HepG2 (cell line): ENCODE measurements at regions not wholly inside any gene's neighbourhood (a gene's known extent, or its start where the extent isn't known, plus 50 kb on each side); places are given as distances from the start of the nearest gene placed in this dataset.

ENCODE experiments used
- ATAC-seq: fragments of 200-7000 bp; cut with Tn5 transposase; 3 replicates; pipeline ENCODE4 v1.9.1; 2020; ENCODE audit warnings: mild to moderate bottlenecking, moderate library complexity
- BruUV-seq: library from RNA; stranded (reverse); fragments of 400-500 nt; replicated peaks from 2 replicates; lab custom pipeline; 2021; lab: Mats Ljungman, UMichigan
- CTCF ChIA-PET: fragments of 300-600 bp; formaldehyde crosslinking; extraction: SDS; loops from one replicate; lab custom pipeline; 2021; ENCODE audit warnings: low total read pairs, inconsistent platforms, low intra/inter-chr PET ratio; lab: Yijun Ruan, JAX
- POLR2A ChIA-PET: fragments of 350-600 bp; sonication (Branson Sonifier 250); formaldehyde crosslinking; loops from one replicate; lab custom pipeline; 2020; ENCODE audit warnings: antibody characterized with exemption, inconsistent platforms; lab: Yijun Ruan, JAX
- DNase-seq: peaks from one replicate; pipeline ENCODE4 v3.0.0-alpha.2; 2015; ENCODE audit warnings: low spot score
- FAIRE-seq: peaks from 3 replicates; lab custom pipeline; 2011; peaks lifted over from hg19 to GRCh38; lab: Jason Lieb, UNC
- H2AFZ ChIP-seq: one replicate; pipeline ENCODE4 v1.6.1; 2011; ENCODE audit warnings: low read length, inconsistent platforms
- H3K27ac ChIP-seq: fragments of 300-600 bp; 3 replicates; pipeline ENCODE4 v1.8.0; 2011; ENCODE audit warnings: mixed run types, mild to moderate bottlenecking, mixed read lengths, low read length, inconsistent platforms; ENCODE audit not compliant: insufficient read depth; ENCODE audit errors: extremely low read length
- H3K27me3 ChIP-seq, 2 experiments: fragments of 200-600 bp in 1 of 2; 2 replicates in 1 of 2; 3 replicates in 1 of 2; pipeline versions ENCODE4 v1.6.0 to v1.8.0; 2011; ENCODE audit warnings: low read length in 2 of 2, mild to moderate bottlenecking in 2 of 2, moderate library complexity in 2 of 2, inconsistent platforms in 1 of 2; ENCODE audit not compliant: insufficient read depth in 2 of 2, control insufficient read depth in 1 of 2
- H3K36me3 ChIP-seq, 2 experiments: fragments of 200-600 bp in 1 of 2; replicated peaks in 1 of 2; 2 replicates in 1 of 2; 3 replicates in 1 of 2; pipeline versions ENCODE4 v1.5.1 to v1.8.0; 2011; ENCODE audit warnings: low read length in 2 of 2, inconsistent platforms in 1 of 2; ENCODE audit not compliant: insufficient read depth in 2 of 2, control insufficient read depth in 1 of 2
- H3K4me1 ChIP-seq: 2 replicates; pipeline ENCODE4 v1.5.1; 2012; ENCODE audit warnings: low read length, inconsistent platforms; ENCODE audit not compliant: insufficient read depth
- H3K4me2 ChIP-seq: 2 replicates; pipeline ENCODE4 v1.6.0; 2011; ENCODE audit warnings: low read depth, low read length, inconsistent platforms
- H3K4me3 ChIP-seq, 3 experiments: fragments of 200-600 bp in 1 of 3; sonication (generic), shearing (Covaris generic) in 1 of 3; replicated peaks in 1 of 3; 2 replicates each; pipeline ENCODE4 v1.5.1; 2011 to 2016; ENCODE audit warnings: low read length in 3 of 3, inconsistent platforms in 2 of 3, low read depth in 2 of 3, mild to moderate bottlenecking in 2 of 3, control low read depth in 1 of 3, mixed read lengths in 1 of 3; ENCODE audit not compliant: insufficient read depth in 1 of 3
- H3K79me2 ChIP-seq: one replicate; pipeline ENCODE4 v1.6.1; 2011; ENCODE audit warnings: low read length, inconsistent platforms; ENCODE audit not compliant: insufficient read depth
- H3K9ac ChIP-seq: 2 replicates; pipeline ENCODE4 v1.6.0; 2011; ENCODE audit warnings: mild to moderate bottlenecking, low read depth, low read length, inconsistent platforms; ENCODE audit not compliant: insufficient read depth
- H3K9me3 ChIP-seq: 2 replicates; pipeline ENCODE4 v1.5.1; 2012; ENCODE audit warnings: mild to moderate bottlenecking, low read length
- H4K20me1 ChIP-seq: 2 replicates; pipeline ENCODE4 v1.6.0; 2011; ENCODE audit warnings: inconsistent platforms, mild to moderate bottlenecking, low read length, moderate library complexity; ENCODE audit not compliant: insufficient read depth
- ATF2 ChIP-seq: sonication (generic); formaldehyde crosslinking; IDR thresholded peaks from 2 replicates; pipeline ENCODE4 v1.4.0; 2020; ENCODE audit warnings: missing genetic modification reagents
- BCLAF1 ChIP-seq: fragments of 450-650 bp; IDR thresholded peaks from 2 replicates; pipeline ENCODE4 v1.6.1; 2017; ENCODE audit warnings: mild to moderate bottlenecking
- CHD2 ChIP-seq: IDR thresholded peaks from 2 replicates; pipeline ENCODE4 v1.6.1; 2011; ENCODE audit warnings: low read depth, low read length, improper control_type of control experiment
- GATAD2A ChIP-seq: IDR thresholded peaks from 2 replicates; pipeline ENCODE4 v1.6.1; 2016
- HCFC1 ChIP-seq: fragments of 150-350 bp; IDR thresholded peaks from 2 replicates; pipeline ENCODE4 v1.6.1; 2014; ENCODE audit warnings: low read depth, low read length
- ISL2 ChIP-seq: sonication (generic); formaldehyde crosslinking; IDR thresholded peaks from 2 replicates; pipeline ENCODE4 v1.5.0; 2020; ENCODE audit warnings: missing genetic modification reagents
- NAIF1 ChIP-seq: sonication (generic); formaldehyde crosslinking; IDR thresholded peaks from 2 replicates; pipeline ENCODE4 v1.5.0; 2020; ENCODE audit warnings: mild to moderate bottlenecking, missing genetic modification reagents, borderline replicate concordance
- TIGD3 ChIP-seq: sonication (generic); formaldehyde crosslinking; IDR thresholded peaks from 2 replicates; pipeline ENCODE4 v1.5.1; 2020; ENCODE audit warnings: mild to moderate bottlenecking, missing genetic modification reagents, borderline replicate concordance
- ZFP41 ChIP-seq: sonication (generic); formaldehyde crosslinking; IDR thresholded peaks from 2 replicates; pipeline ENCODE4 v1.4.0; 2020; ENCODE audit warnings: mild to moderate bottlenecking, missing genetic modification reagents, borderline replicate concordance
- ZFX ChIP-seq: sonication (generic); formaldehyde crosslinking; IDR thresholded peaks from 2 replicates; pipeline ENCODE4 v1.4.0; 2020; ENCODE audit warnings: mild to moderate bottlenecking, low read depth, missing genetic modification reagents, moderate library complexity
- ZKSCAN1 ChIP-seq: fragments of 150-350 bp; IDR thresholded peaks from 2 replicates; pipeline ENCODE4 v1.6.1; 2014; ENCODE audit warnings: low read length
- ZNF850 ChIP-seq: sonication (generic); formaldehyde crosslinking; conservative IDR thresholded peaks from 2 replicates; pipeline ENCODE4 v1.9.0; 2021; ENCODE audit warnings: mild to moderate bottlenecking, missing genetic modification reagents
- in situ Hi-C: cut with HindIII; loops from 2 replicates; pipeline ENCODE4 v1.10.0; 2017; ENCODE audit warnings: low pct_unique_long_range_greater_than_20kb; ENCODE audit not compliant: extremely low pct_ligation_motif_present
- intact Hi-C: fragments of 100-400 bp; cut with micrococcal nuclease; formaldehyde crosslinking; loops from one replicate; pipeline ENCODE4 v1.10.0; 2022; ENCODE audit not compliant: unreplicated experiment

- ATAC-seq, result no peak
- H4K20me1 ChIP-seq, result no peaks in the 10 kb centered on the region
- H3K9me3 ChIP-seq, result no peaks in the 10 kb centered on the region
- no TSS peak for BruUV-seq
- TF ChIP-seq BCLAF1 (no peak), NAIF1 (CRISPR knock-in tag) (no peak), ZFP41 (CRISPR knock-in tag) (no peak), ZKSCAN1 (no peak), ZNF850 (CRISPR knock-in tag) (no peak), GATAD2A (CRISPR knock-in tag) (no peak), CHD2 (no peak), ATF2 (no peak), ISL2 (CRISPR knock-in tag) (no peak), ZFX (CRISPR knock-in tag) (no peak), TIGD3 (CRISPR knock-in tag) (no peak), HCFC1 (no peak)
- intact Hi-C loops (no loop called here), in situ Hi-C loops (no loop called here)
- H3K9ac ChIP-seq, result no peak overlapping the region
- no peaks in the 10 kb centered on the region for H3K79me2 ChIP-seq
- no peaks in the 10 kb centered on the region for H3K4me1 ChIP-seq
- H3K27ac ChIP-seq, result no peak overlapping the region
- no peak overlapping the region for H3K4me2 ChIP-seq
- no peaks in the 10 kb centered on the region for H3K36me3 ChIP-seq
- FAIRE-seq, result no peak
- ChIA-PET POLR2A (no interaction called here), CTCF (no interaction called here)
- H3K4me3 ChIP-seq, result no peak overlapping the region
- H3K27me3 ChIP-seq, result no peaks in the 10 kb centered on the region
- H2AFZ ChIP-seq, result no peak overlapping the region
- no peak for DNase-seq
Observed at GRCh38 chr2:199147216-199147615, 310.5 kb downstream of the SATB2 start.
